ENCODE measurements at regions not wholly inside any gene's neighbourhood (a gene's known extent, or its start where the extent isn't known, plus 50 kb on each side); places are given as distances from the start of the nearest gene placed in this dataset.

DNA sequence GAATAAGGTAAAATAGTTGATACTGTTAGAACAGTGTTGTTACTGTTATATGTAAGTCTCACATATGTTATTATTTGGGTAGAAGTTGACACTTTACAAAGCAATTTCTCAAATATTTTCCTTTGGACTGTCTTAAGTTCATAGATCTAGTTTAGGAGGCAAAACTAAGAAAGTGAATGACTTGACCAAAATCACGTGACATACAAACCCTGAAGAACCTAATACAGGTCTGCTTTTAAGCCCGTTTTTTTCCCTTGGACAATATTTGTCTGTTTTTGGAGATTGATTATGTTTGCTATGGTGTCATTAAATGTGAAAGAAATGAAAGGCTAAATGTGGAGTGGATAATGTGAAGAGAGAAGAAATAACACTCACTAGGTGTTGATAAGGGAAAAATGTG is 644.9 kb upstream of the PITX2 start:
- Histone ChIP-seq H3K4me1 (ENCODE audit: insufficient read depth, low read length) (peaks cover 5% of the 10 kb centered on the region; the same call in 1 of the 2 replicates), H3K27me3 (ENCODE audit: insufficient read depth, low read length) (no peaks in the 10 kb centered on the region), H3K4me3 (ENCODE audit: low read length) (no peak overlapping the region), H3K9ac (ENCODE audit: low read depth, low read length) (no peak overlapping the region), H3K9me3 (ENCODE audit: insufficient read depth, low read depth, low read length) (no peaks in the 10 kb centered on the region), H3K27ac (ENCODE audit: low read depth, low read length) (no peak overlapping the region), H3K36me3 (ENCODE audit: insufficient read depth, low read length) (no peaks in the 10 kb centered on the region)
- WGBS, result 89% methylated on average over 2 of the region's 2 CpGs

DNA sequence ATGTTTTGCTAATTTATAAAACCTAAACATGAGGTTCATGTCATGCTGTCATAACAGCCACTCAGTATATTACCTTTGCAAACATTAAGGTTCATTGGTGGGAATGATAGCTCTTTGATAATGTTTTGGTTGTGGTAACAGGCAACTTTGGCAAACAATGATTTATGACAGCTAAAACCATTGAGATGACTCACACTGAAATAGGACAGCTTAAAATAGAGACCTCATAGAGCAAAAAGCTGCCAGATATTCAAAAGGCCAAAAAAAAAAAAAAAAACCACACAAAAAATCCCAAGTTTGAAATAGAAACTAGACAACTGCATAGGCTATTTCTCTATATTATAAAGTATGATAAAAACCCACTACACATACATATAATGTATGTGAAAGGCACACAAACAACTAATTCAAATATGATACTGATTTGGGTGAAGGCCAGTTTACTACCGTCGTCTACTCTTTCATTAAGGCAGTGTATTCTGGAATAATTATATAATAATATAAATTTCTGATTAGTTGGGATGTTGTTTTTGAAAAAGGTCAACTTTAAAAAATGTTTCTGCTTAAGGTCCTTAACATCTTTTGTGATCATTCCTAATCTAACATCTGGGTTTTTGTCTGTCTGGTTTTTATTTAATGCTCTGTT is 646.0 kb upstream of the PITX2 start:
- H3K27me3 ChIP-seq (ENCODE audit: insufficient read depth, low read length), result no peaks in the 10 kb centered on the region
- no peak overlapping the region for H3K27ac ChIP-seq (ENCODE audit: low read depth, low read length)
- no peak overlapping the region for H3K9ac ChIP-seq (ENCODE audit: low read depth, low read length)
- no peaks in the 10 kb centered on the region for H3K36me3 ChIP-seq (ENCODE audit: insufficient read depth, low read length)
- H3K4me3 ChIP-seq (ENCODE audit: low read length), result no peak overlapping the region
- no CpG with 5 or more reads among the region's 2 CpGs for WGBS
- peaks cover 5% of the 10 kb centered on the region; the same call in 1 of the 2 replicates for H3K4me1 ChIP-seq (ENCODE audit: insufficient read depth, low read length)
- no peaks in the 10 kb centered on the region for H3K9me3 ChIP-seq (ENCODE audit: insufficient read depth, low read depth, low read length)

DNA sequence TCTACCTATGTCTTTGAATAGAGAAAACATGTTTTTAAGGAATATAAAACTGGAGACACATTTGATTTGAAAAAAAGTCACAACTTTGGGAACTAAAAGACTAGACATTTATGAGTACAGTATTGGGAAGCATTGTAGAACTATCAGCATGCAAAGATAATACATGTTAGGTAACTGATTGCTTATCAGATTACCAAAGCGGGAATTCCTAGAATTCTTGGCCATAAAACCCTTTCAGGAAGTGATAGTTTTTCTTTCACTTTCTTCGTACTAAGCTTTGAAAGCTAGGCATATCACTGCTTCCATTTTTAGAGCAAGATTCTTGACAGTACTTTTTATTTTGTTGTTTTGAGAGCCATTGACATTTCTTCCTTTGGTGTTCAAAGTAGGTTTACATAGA is 646.6 kb upstream of the PITX2 start:
- WGBS, result 98% methylated on average over 2 of the region's 2 CpGs
- Histone ChIP-seq H3K27ac (ENCODE audit: low read depth, low read length) (no peak overlapping the region), H3K27me3 (ENCODE audit: insufficient read depth, low read length) (no peaks in the 10 kb centered on the region), H3K9me3 (ENCODE audit: insufficient read depth, low read depth, low read length) (no peaks in the 10 kb centered on the region), H3K36me3 (ENCODE audit: insufficient read depth, low read length) (no peaks in the 10 kb centered on the region), H3K9ac (ENCODE audit: low read depth, low read length) (no peak overlapping the region), H3K4me3 (ENCODE audit: low read length) (no peak overlapping the region), H3K4me1 (ENCODE audit: insufficient read depth, low read length) (peaks cover 2% of the 10 kb centered on the region; the same call in 1 of the 2 replicates)

- WGBS, result 83% methylated on average over 3 of the region's 3 CpGs
- H3K4me3 ChIP-seq (ENCODE audit: low read length), result no peak overlapping the region
- H3K27me3 ChIP-seq (ENCODE audit: insufficient read depth, low read length), result no peaks in the 10 kb centered on the region
Measured at GRCh38 chr4:111274060-111274459, 651.2 kb upstream of the PITX2 start.

GRCh38 chr4:111274486-111274885 is 651.6 kb upstream of the PITX2 start:
- no peaks in the 10 kb centered on the region for H3K9me3 ChIP-seq (ENCODE audit: insufficient read depth, low read depth, low read length)
- H3K4me1 ChIP-seq (ENCODE audit: insufficient read depth, low read length), result no peaks in the 10 kb centered on the region
- no peak overlapping the region for H3K27ac ChIP-seq (ENCODE audit: low read depth, low read length)
- H3K4me3 ChIP-seq (ENCODE audit: low read length), result no peak overlapping the region
- no peaks in the 10 kb centered on the region for H3K27me3 ChIP-seq (ENCODE audit: insufficient read depth, low read length)
- 97% methylated on average over 6 of the region's 6 CpGs for WGBS
- no peak overlapping the region for H3K9ac ChIP-seq (ENCODE audit: low read depth, low read length)
- no peaks in the 10 kb centered on the region for H3K36me3 ChIP-seq (ENCODE audit: insufficient read depth, low read length)

More at GRCh38 chr4:111274060-111274459, 651.2 kb upstream of the PITX2 start:
- Histone ChIP-seq H3K9me3 (ENCODE audit: insufficient read depth, low read depth, low read length) (no peaks in the 10 kb centered on the region), H3K27ac (ENCODE audit: low read depth, low read length) (no peak overlapping the region), H3K36me3 (ENCODE audit: insufficient read depth, low read length) (no peaks in the 10 kb centered on the region), H3K4me1 (ENCODE audit: insufficient read depth, low read length) (no peaks in the 10 kb centered on the region), H3K9ac (ENCODE audit: low read depth, low read length) (no peak overlapping the region)

DNA sequence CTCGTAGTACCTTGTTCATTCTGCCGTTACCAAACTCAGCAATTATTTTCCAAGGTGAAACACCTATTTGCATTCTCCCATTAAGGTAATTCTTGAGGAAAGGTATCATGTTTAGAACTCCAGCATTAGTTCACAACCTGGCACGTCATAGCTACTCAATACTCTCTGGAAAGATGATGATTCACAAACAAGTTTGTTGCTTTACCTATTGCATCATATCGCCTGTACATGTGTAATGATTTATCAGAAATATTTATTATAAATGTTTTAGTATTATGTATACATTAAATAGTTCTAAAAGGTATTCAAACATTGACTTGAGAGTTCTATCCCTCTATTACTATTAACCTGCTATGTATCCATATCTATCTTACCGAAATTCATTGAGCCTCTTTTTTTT is 658.3 kb upstream of the PITX2 start:
- H3K27ac ChIP-seq (ENCODE audit: low read depth, low read length), result no peak overlapping the region
- H3K36me3 ChIP-seq (ENCODE audit: insufficient read depth, low read length), result no peaks in the 10 kb centered on the region
- 93% methylated on average over 3 of the region's 5 CpGs for WGBS
- H3K27me3 ChIP-seq (ENCODE audit: insufficient read depth, low read length), result no peaks in the 10 kb centered on the region
- H3K4me1 ChIP-seq (ENCODE audit: insufficient read depth, low read length), result no peaks in the 10 kb centered on the region
- no peak overlapping the region for H3K4me3 ChIP-seq (ENCODE audit: low read length)
- H3K9ac ChIP-seq (ENCODE audit: low read depth, low read length), result no peak overlapping the region
- H3K9me3 ChIP-seq (ENCODE audit: insufficient read depth, low read depth, low read length), result no peaks in the 10 kb centered on the region

GRCh38 chr4:111282035-111282434 is 659.2 kb upstream of the PITX2 start:
- WGBS, result 83% methylated on average over 1 of the region's 1 CpG
- Histone ChIP-seq H3K27me3 (ENCODE audit: insufficient read depth, low read length) (no peaks in the 10 kb centered on the region), H3K27ac (ENCODE audit: low read depth, low read length) (no peak overlapping the region), H3K9me3 (ENCODE audit: insufficient read depth, low read depth, low read length) (no peaks in the 10 kb centered on the region), H3K9ac (ENCODE audit: low read depth, low read length) (no peak overlapping the region), H3K36me3 (ENCODE audit: insufficient read depth, low read length) (no peaks in the 10 kb centered on the region), H3K4me3 (ENCODE audit: low read length) (no peak overlapping the region), H3K4me1 (ENCODE audit: insufficient read depth, low read length) (no peaks in the 10 kb centered on the region)

GRCh38 chr4:111283066-111283677 is 660.3 kb upstream of the PITX2 start:
- no peaks in the 10 kb centered on the region for H3K4me1 ChIP-seq (ENCODE audit: insufficient read depth, low read length)
- H3K27ac ChIP-seq (ENCODE audit: low read depth, low read length), result no peak overlapping the region
- H3K36me3 ChIP-seq (ENCODE audit: insufficient read depth, low read length), result no peaks in the 10 kb centered on the region
- no peak overlapping the region for H3K4me3 ChIP-seq (ENCODE audit: low read length)
- 37% methylated on average over 6 of the region's 7 CpGs for WGBS
- H3K9ac ChIP-seq (ENCODE audit: low read depth, low read length), result no peak overlapping the region
- no peaks in the 10 kb centered on the region for H3K27me3 ChIP-seq (ENCODE audit: insufficient read depth, low read length)
- H3K9me3 ChIP-seq (ENCODE audit: insufficient read depth, low read depth, low read length), result no peaks in the 10 kb centered on the region

GRCh38 chr4:111296466-111296865 is 673.6 kb upstream of the PITX2 start:
- WGBS, result 96% methylated on average over 1 of the region's 1 CpG
- Histone ChIP-seq H3K27me3 (ENCODE audit: insufficient read depth, low read length) (no peaks in the 10 kb centered on the region), H3K9me3 (ENCODE audit: insufficient read depth, low read depth, low read length) (no peaks in the 10 kb centered on the region), H3K4me3 (ENCODE audit: low read length) (no peak overlapping the region), H3K4me1 (ENCODE audit: insufficient read depth, low read length) (no peaks in the 10 kb centered on the region), H3K36me3 (ENCODE audit: insufficient read depth, low read length) (no peaks in the 10 kb centered on the region), H3K9ac (ENCODE audit: low read depth, low read length) (no peak overlapping the region), H3K27ac (ENCODE audit: low read depth, low read length) (no peak overlapping the region)

DNA sequence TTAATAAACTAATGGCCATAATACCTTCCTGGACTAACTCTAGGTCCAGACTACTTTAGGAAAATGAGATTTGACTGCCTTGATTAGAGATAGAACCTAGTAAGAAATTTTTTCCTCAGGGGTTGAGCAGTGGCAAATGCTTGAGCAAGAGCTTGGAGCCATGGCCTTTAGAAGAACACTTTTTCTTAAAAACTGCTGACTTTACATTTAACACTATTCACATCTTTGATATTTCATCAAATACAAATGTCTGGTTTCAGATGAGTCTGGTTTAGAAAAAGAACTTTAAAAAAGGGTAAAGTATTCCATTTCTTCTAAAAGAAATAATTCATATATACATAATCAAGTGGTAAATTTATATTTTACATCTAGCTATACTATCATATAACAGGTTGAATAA is 680.9 kb upstream of the PITX2 start:
- H3K9me3 ChIP-seq (ENCODE audit: insufficient read depth, low read depth, low read length), result no peaks in the 10 kb centered on the region

GRCh38 chr4:111323496-111323895 is 700.6 kb upstream of the PITX2 start:
- Histone ChIP-seq H3K27ac (ENCODE audit: low read depth, low read length) (no peak overlapping the region), H3K4me1 (ENCODE audit: insufficient read depth, low read length) (0 out of 2 replicates have a peak, but pooled peaks cover 3% of the 10 kb centered on the region), H3K4me3 (ENCODE audit: low read length) (no peak overlapping the region), H3K36me3 (ENCODE audit: insufficient read depth, low read length) (no peaks in the 10 kb centered on the region), H3K27me3 (ENCODE audit: insufficient read depth, low read length) (no peaks in the 10 kb centered on the region), H3K9ac (ENCODE audit: low read depth, low read length) (no peak overlapping the region), H3K9me3 (ENCODE audit: insufficient read depth, low read depth, low read length) (no peaks in the 10 kb centered on the region)
- WGBS, result 88% methylated on average over 5 of the region's 6 CpGs

More for the DNA sequence above, 680.9 kb upstream of the PITX2 start:
- Histone ChIP-seq H3K27me3 (ENCODE audit: insufficient read depth, low read length) (no peaks in the 10 kb centered on the region), H3K36me3 (ENCODE audit: insufficient read depth, low read length) (no peaks in the 10 kb centered on the region), H3K9ac (ENCODE audit: low read depth, low read length) (no peak overlapping the region), H3K4me3 (ENCODE audit: low read length) (no peak overlapping the region), H3K27ac (ENCODE audit: low read depth, low read length) (no peak overlapping the region), H3K4me1 (ENCODE audit: insufficient read depth, low read length) (no peaks in the 10 kb centered on the region)
